Endothelial cell of umbilical vein (primary cell): ENCODE measurements at regions not wholly inside any gene's neighbourhood (a gene's known extent, or its start where the extent isn't known, plus 50 kb on each side); places are given as distances from the start of the nearest gene placed in this dataset.

Experiments used
- BruUV-seq: library from RNA; stranded (reverse); fragments of 400-500 nt; replicated peaks from 2 replicates; lab custom pipeline; 2021; lab: Mats Ljungman, UMichigan
- CTCF ChIA-PET: fragments of 300-600, 350-600 bp; sonication (Branson Sonifier 250); formaldehyde crosslinking; loops from one replicate; lab custom pipeline; 2021; ENCODE audit warnings: antibody characterized with exemption, inconsistent platforms; lab: Charles Lee
- POLR2A ChIA-PET: fragments of 300-600, 350-600 bp; sonication (Branson Sonifier 250); formaldehyde crosslinking; loops from one replicate; lab custom pipeline; 2021; ENCODE audit warnings: antibody characterized with exemption, inconsistent platforms; lab: Charles Lee
- DNase-seq: peaks from one replicate; pipeline ENCODE4 v3.0.0-alpha.2; 2011; ENCODE audit warnings: low read depth, low spot score
- FAIRE-seq: peaks from 2 replicates; lab custom pipeline; 2011; peaks lifted over from hg19 to GRCh38; lab: Jason Lieb, UNC
- H2AFZ ChIP-seq: 2 replicates; pipeline ENCODE4 v1.6.0; 2012; ENCODE audit warnings: low read depth, low read length, control low read depth, inconsistent platforms
- H3K27ac ChIP-seq: 2 replicates; pipeline ENCODE4 v1.5.1; 2011; ENCODE audit warnings: low read depth, mild to moderate bottlenecking, control low read depth, low read length, moderate library complexity; ENCODE audit not compliant: insufficient read depth
- H3K27me3 ChIP-seq, 2 experiments: 2 replicates each; pipeline versions ENCODE4 v1.6.0 to v1.6.1; 2011; ENCODE audit warnings: low read length in 2 of 2, mixed read lengths in 1 of 2; ENCODE audit not compliant: control insufficient read depth in 2 of 2, insufficient read depth in 2 of 2
- H3K36me3 ChIP-seq, 2 experiments: 2 replicates in 1 of 2; 3 replicates in 1 of 2; pipeline ENCODE4 v1.5.1; 2011; ENCODE audit warnings: low read length in 2 of 2, mild to moderate bottlenecking in 1 of 2, moderate library complexity in 1 of 2; ENCODE audit not compliant: control insufficient read depth in 2 of 2, insufficient read depth in 2 of 2; ENCODE audit errors: extremely low read depth in 1 of 2
- H3K4me1 ChIP-seq: 3 replicates; pipeline ENCODE4 v1.5.1; 2011; ENCODE audit warnings: mild to moderate bottlenecking, low read length; ENCODE audit not compliant: control insufficient read depth, insufficient read depth; ENCODE audit errors: extremely low read depth
- H3K4me2 ChIP-seq: 2 replicates; pipeline ENCODE4 v1.6.1; 2011; ENCODE audit warnings: low read length, control low read depth, mixed read lengths; ENCODE audit not compliant: insufficient read depth
- H3K4me3 ChIP-seq, 3 experiments: fragments of 200-600 bp in 1 of 3; sonication (generic), shearing (Covaris generic) in 1 of 3; replicated peaks in 1 of 3; 2 replicates each; pipeline ENCODE4 v1.5.1; 2011 to 2016; ENCODE audit warnings: control low read depth in 3 of 3, low read length in 3 of 3, mild to moderate bottlenecking in 2 of 3, inconsistent platforms in 1 of 3, low read depth in 1 of 3, moderate library complexity in 1 of 3; ENCODE audit not compliant: insufficient read depth in 1 of 3
- H3K79me2 ChIP-seq: 2 replicates; pipeline ENCODE4 v1.6.0; 2012; ENCODE audit warnings: low read length, inconsistent platforms; ENCODE audit not compliant: control insufficient read depth, insufficient read depth
- H3K9ac ChIP-seq: replicated peaks from 2 replicates; pipeline ENCODE3; 2011; ENCODE audit warnings: low read length, control low read depth; ENCODE audit not compliant: insufficient read depth; ENCODE audit errors: extremely low read depth
- H3K9me1 ChIP-seq: replicated peaks from 3 replicates; pipeline ENCODE4 v1.6.0; 2011; ENCODE audit warnings: mild to moderate bottlenecking, low read length; ENCODE audit not compliant: control insufficient read depth, insufficient read depth; ENCODE audit errors: extremely low read depth
- H3K9me3 ChIP-seq: replicated peaks from 2 replicates; pipeline ENCODE4 v1.5.1; 2012; ENCODE audit warnings: low read length, inconsistent platforms; ENCODE audit not compliant: control insufficient read depth, insufficient read depth
- H4K20me1 ChIP-seq: replicated peaks from 2 replicates; pipeline ENCODE3; 2011; ENCODE audit warnings: mild to moderate bottlenecking, low read length; ENCODE audit not compliant: control insufficient read depth, insufficient read depth; ENCODE audit errors: extremely low read depth
- EZH2 ChIP-seq: IDR thresholded peaks from 2 replicates; pipeline ENCODE4 v1.6.1; 2012; ENCODE audit warnings: borderline replicate concordance, low read depth, mild to moderate bottlenecking, moderate library complexity, low read length, inconsistent platforms; ENCODE audit not compliant: severe bottlenecking
- FOS ChIP-seq: IDR thresholded peaks from 2 replicates; pipeline ENCODE4 v1.6.1; 2011; ENCODE audit warnings: mild to moderate bottlenecking, low read length, moderate library complexity, borderline replicate concordance; ENCODE audit not compliant: insufficient read depth
- GATA2 ChIP-seq: IDR thresholded peaks from 2 replicates; pipeline ENCODE4 v1.7.0; 2011; ENCODE audit warnings: low read depth, mild to moderate bottlenecking, moderate library complexity, mixed read lengths, low read length; ENCODE audit not compliant: insufficient read length, insufficient read depth
- JUN ChIP-seq: IDR thresholded peaks from 2 replicates; pipeline ENCODE4 v1.6.1; 2011; ENCODE audit warnings: borderline replicate concordance, low read depth; ENCODE audit not compliant: insufficient read length, insufficient read depth
- MYC ChIP-seq: IDR thresholded peaks from one replicate; pipeline ENCODE4 v1.6.1; 2011; ENCODE audit warnings: mild to moderate bottlenecking, low read depth, low read length
- POLR2A ChIP-seq: IDR thresholded peaks from 2 replicates; pipeline ENCODE4 v1.6.1; 2012; ENCODE audit warnings: low read depth, mild to moderate bottlenecking, control low read depth, low read length
- POLR2AphosphoS5 ChIP-seq: IDR thresholded peaks from 2 replicates; pipeline ENCODE4 v1.6.1; 2012; ENCODE audit warnings: low read depth, mild to moderate bottlenecking, control low read depth, low read length, moderate library complexity; ENCODE audit not compliant: insufficient read depth
- dilution Hi-C: fragments of 300-500 bp; cut with MboI; formaldehyde crosslinking; loops from one replicate; pipeline ENCODE4 v1.15.0; 2019; ENCODE audit warnings: low sequenced_read_pairs; ENCODE audit not compliant: extremely low pct_ligation_motif_present
- intact Hi-C: fragments of 100-400 bp; cut with micrococcal nuclease; formaldehyde crosslinking; loops from one replicate; pipeline ENCODE4 v1.10.0; 2022
- TF ChIP-seq, protein P1 (sequence below), 2 donors: IDR thresholded peaks; 1 replicate in 1 of 2; 2 replicates in 1 of 2; pipeline ENCODE4 v1.5.1; 2011; ENCODE audit warnings: low read length in 2 of 2, mild to moderate bottlenecking in 2 of 2, moderate library complexity in 2 of 2, control low read depth in 1 of 2, inconsistent platforms in 1 of 2, low read depth in 1 of 2; ENCODE audit not compliant: insufficient read depth in 1 of 2; ENCODE audit errors: extremely low read depth in 1 of 2
- TF ChIP-seq, protein P2 (sequence below): IDR thresholded peaks from 2 replicates; pipeline ENCODE4 v1.6.1; 2011; ENCODE audit not compliant: insufficient read depth, insufficient read length

DNA sequence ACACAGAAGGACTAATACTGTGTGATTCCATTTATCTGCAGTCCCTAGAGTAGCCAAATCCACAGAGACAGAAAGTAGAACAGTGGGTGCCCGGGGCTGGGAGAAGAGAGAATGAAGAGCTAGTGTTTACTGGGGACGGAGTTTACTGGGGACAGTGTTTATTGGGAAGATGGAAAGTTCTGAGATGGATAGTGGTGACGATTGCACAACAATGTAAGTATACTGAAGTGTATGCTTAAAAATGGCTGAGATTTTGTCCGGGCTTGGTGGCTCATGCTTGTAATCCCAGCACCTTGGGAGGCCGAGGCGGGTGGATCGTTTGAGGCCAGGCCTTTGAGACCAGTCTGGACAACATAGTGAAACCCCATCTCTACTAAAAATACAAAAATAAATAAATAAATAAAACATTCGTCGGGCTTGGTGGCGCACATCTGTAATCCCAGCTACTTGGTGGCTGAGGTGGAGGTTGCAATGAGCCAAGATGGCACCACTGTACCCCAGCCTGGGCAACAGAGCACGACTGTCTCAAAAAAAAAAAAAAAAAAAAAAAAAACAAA lies 132.4 kb downstream of the CTTN start:
- no peak overlapping the region for H3K4me3 ChIP-seq
- dilution Hi-C loops = no loop called here

More for the DNA sequence above, 132.4 kb downstream of the CTTN start:
- Histone ChIP-seq H3K79me2 (no peaks in the 10 kb centered on the region), H3K27me3 (no peaks in the 10 kb centered on the region), H3K9me3 (no peaks in the 10 kb centered on the region), H3K9ac (no peak overlapping the region), H3K4me2 (no peak overlapping the region), H3K27ac (no peak overlapping the region), H4K20me1 (no peaks in the 10 kb centered on the region), H3K4me1 (no peaks in the 10 kb centered on the region), H3K36me3 (no peaks in the 10 kb centered on the region), H3K9me1 (no peaks in the 10 kb centered on the region), H2AFZ (no peak overlapping the region)
- ChIA-PET POLR2A (no interaction called here), CTCF (no interaction called here)
- FAIRE-seq (no peak), DNase-seq (no peak)
- TF ChIP-seq POLR2A = no peak
- TF ChIP-seq POLR2AphosphoS5 = no peak
- TF ChIP-seq MYC = no peak
- TF ChIP-seq EZH2 = no peak
- TF ChIP-seq, protein P1, sequence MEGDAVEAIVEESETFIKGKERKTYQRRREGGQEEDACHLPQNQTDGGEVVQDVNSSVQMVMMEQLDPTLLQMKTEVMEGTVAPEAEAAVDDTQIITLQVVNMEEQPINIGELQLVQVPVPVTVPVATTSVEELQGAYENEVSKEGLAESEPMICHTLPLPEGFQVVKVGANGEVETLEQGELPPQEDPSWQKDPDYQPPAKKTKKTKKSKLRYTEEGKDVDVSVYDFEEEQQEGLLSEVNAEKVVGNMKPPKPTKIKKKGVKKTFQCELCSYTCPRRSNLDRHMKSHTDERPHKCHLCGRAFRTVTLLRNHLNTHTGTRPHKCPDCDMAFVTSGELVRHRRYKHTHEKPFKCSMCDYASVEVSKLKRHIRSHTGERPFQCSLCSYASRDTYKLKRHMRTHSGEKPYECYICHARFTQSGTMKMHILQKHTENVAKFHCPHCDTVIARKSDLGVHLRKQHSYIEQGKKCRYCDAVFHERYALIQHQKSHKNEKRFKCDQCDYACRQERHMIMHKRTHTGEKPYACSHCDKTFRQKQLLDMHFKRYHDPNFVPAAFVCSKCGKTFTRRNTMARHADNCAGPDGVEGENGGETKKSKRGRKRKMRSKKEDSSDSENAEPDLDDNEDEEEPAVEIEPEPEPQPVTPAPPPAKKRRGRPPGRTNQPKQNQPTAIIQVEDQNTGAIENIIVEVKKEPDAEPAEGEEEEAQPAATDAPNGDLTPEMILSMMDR (IDR thresholded peaks at IDR 0.05; ENCODE audit: extremely low read depth in 1 of 2, insufficient read depth in 1 of 2, low read depth in 1 of 2, low read length in 2 of 2) = no peak
- TF ChIP-seq FOS = no peak
- TF ChIP-seq JUN = no peak
- TF ChIP-seq, protein P2, sequence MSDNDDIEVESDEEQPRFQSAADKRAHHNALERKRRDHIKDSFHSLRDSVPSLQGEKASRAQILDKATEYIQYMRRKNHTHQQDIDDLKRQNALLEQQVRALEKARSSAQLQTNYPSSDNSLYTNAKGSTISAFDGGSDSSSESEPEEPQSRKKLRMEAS = no peak
- no peak for TF ChIP-seq GATA2
- no TSS peak for BruUV-seq
- intact Hi-C loops = no loop called here
